ENCODE measurements at regions not wholly inside any gene's neighbourhood (a gene's known extent, or its start where the extent isn't known, plus 50 kb on each side); places are given as distances from the start of the nearest gene placed in this dataset.

- H3K27me3 ChIP-seq, result no peaks in the 10 kb centered on the region
- intact Hi-C loops (cut with DNase I), result no loop called here
- H3K36me3 ChIP-seq, result no peaks in the 10 kb centered on the region
- no peak for DNase-seq
- H3K27ac ChIP-seq, result no peak overlapping the region
- no peaks in the 10 kb centered on the region for H3K9me3 ChIP-seq
- 84 to 90% (median 89%) methylated on average over 7 of the region's 7 CpGs for WGBS, 3 donors
- H3K4me3 ChIP-seq, result no peak overlapping the region
- H3K4me1 ChIP-seq (ENCODE audit: insufficient read depth), result no peaks in the 10 kb centered on the region
- TF ChIP-seq CTCF (IDR thresholded peaks at IDR 0.05) (no peak), POLR2A (IDR thresholded peaks at IDR 0.05) (no peak), EP300 (IDR thresholded peaks at IDR 0.05) (no peak)
Observed at GRCh38 chrX:2572740-2573139, 72.0 kb upstream of the DHRSX start.

DNA sequence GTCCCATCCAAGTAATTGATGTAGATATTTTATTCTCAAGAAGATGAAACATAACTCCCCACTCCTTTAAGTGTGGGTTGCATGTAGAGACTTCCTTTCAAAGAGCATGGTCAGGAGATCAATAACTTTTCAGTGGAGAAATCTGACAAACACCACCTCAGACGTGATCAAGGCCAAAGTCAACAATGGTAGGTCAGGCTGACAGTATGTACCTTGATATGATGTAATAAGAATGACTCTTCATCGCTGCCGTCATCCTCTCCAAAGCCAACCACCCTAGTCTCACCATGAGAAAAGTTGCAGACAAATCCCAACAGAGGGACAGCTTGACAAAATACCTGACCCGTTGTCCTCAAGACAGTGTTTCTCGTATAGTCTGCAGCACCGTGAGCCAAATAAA lies 67.3 kb upstream of the DHRSX start:
- Histone ChIP-seq H3K4me3 (no peak overlapping the region), H3K27ac (no peak overlapping the region), H3K27me3 (no peaks in the 10 kb centered on the region), H3K4me1 (ENCODE audit: insufficient read depth) (no peaks in the 10 kb centered on the region), H3K9me3 (no peaks in the 10 kb centered on the region), H3K36me3 (no peaks in the 10 kb centered on the region)
- no peak for DNase-seq
- 83 to 89% (median 87%) methylated on average over 6 of the region's 6 CpGs for WGBS, 3 donors
- no peak for TF ChIP-seq CTCF (IDR thresholded peaks at IDR 0.05)
- no peak for TF ChIP-seq POLR2A (IDR thresholded peaks at IDR 0.05)
- TF ChIP-seq EP300 (IDR thresholded peaks at IDR 0.05), result no peak
- intact Hi-C loops (cut with DNase I), result no loop called here

GRCh38 chrX:2566055-2566454 lies 65.3 kb upstream of the DHRSX start:
- Histone ChIP-seq H3K27ac (no peak overlapping the region), H3K4me3 (no peak overlapping the region), H3K36me3 (no peaks in the 10 kb centered on the region), H3K27me3 (no peaks in the 10 kb centered on the region), H3K4me1 (ENCODE audit: insufficient read depth) (no peaks in the 10 kb centered on the region), H3K9me3 (no peaks in the 10 kb centered on the region)
- WGBS, 3 donors, result 67 to 81% (median 70%) methylated on average over 8 of the region's 8 CpGs
- no peak for DNase-seq
- intact Hi-C loops (cut with DNase I), result no loop called here
- TF ChIP-seq EP300 (IDR thresholded peaks at IDR 0.05) (no peak), CTCF (IDR thresholded peaks at IDR 0.05) (no peak), POLR2A (IDR thresholded peaks at IDR 0.05) (no peak)

- 84 to 91% (median 87%) methylated on average over 7 of the region's 7 CpGs for WGBS, 3 donors
- intact Hi-C loops (cut with DNase I), result loop anchor here in 1 of 4 donors (2.0 kb wide), 1 partner anchor 63 kb away; no protein-coding TSS in a partner anchor
Observed at GRCh38 chrX:2561456-2561855, 60.7 kb upstream of the DHRSX start.

More at GRCh38 chrX:2561456-2561855, 60.7 kb upstream of the DHRSX start:
- Histone ChIP-seq H3K4me1 (ENCODE audit: insufficient read depth) (no peaks in the 10 kb centered on the region), H3K27me3 (no peaks in the 10 kb centered on the region), H3K4me3 (no peak overlapping the region), H3K9me3 (no peaks in the 10 kb centered on the region), H3K36me3 (no peaks in the 10 kb centered on the region), H3K27ac (no peak overlapping the region)
- no peak for DNase-seq
- TF ChIP-seq POLR2A (IDR thresholded peaks at IDR 0.05) (no peak), EP300 (IDR thresholded peaks at IDR 0.05) (no peak), CTCF (IDR thresholded peaks at IDR 0.05) (no peak)
